ENCODE measurements at regions not wholly inside any gene's neighbourhood (a gene's known extent, or its start where the extent isn't known, plus 50 kb on each side); places are given as distances from the start of the nearest gene placed in this dataset.

GRCh38 chr7:86958380-86958779 is 101.1 kb downstream of the ELAPOR2 start:
- Mint-ChIP-seq H3K4me1 (ENCODE audit: low read depth) (peaks cover 16% of the 10 kb centered on the region), H3K27me3 (no peaks in the 10 kb centered on the region), H3K4me3 (ENCODE audit: low read depth) (no peak overlapping the region), H3K9me3 (ENCODE audit: low read depth) (peaks cover 10% of the 10 kb centered on the region), H3K36me3 (ENCODE audit: insufficient read depth) (peaks cover 20% of the 10 kb centered on the region), H3K27ac (no peak overlapping the region)
- no peak for DNase-seq (ENCODE audit: low spot score, unreplicated experiment)
- no peak for TF ChIP-seq CTCF (IDR thresholded peaks at IDR 0.05; ENCODE audit: unreplicated experiment)

GRCh38 chr7:86956567-86956966 is 102.9 kb downstream of the ELAPOR2 start:
- Mint-ChIP-seq H3K9me3 (ENCODE audit: low read depth) (peaks cover 12% of the 10 kb centered on the region), H3K27me3 (no peaks in the 10 kb centered on the region), H3K27ac (no peak overlapping the region), H3K4me3 (ENCODE audit: low read depth) (no peak overlapping the region), H3K36me3 (ENCODE audit: insufficient read depth) (peaks cover 19% of the 10 kb centered on the region), H3K4me1 (ENCODE audit: low read depth) (peaks cover 21% of the 10 kb centered on the region)
- TF ChIP-seq CTCF (IDR thresholded peaks at IDR 0.05; ENCODE audit: unreplicated experiment), result no peak
- DNase-seq (ENCODE audit: low spot score, unreplicated experiment), result no peak

DNA sequence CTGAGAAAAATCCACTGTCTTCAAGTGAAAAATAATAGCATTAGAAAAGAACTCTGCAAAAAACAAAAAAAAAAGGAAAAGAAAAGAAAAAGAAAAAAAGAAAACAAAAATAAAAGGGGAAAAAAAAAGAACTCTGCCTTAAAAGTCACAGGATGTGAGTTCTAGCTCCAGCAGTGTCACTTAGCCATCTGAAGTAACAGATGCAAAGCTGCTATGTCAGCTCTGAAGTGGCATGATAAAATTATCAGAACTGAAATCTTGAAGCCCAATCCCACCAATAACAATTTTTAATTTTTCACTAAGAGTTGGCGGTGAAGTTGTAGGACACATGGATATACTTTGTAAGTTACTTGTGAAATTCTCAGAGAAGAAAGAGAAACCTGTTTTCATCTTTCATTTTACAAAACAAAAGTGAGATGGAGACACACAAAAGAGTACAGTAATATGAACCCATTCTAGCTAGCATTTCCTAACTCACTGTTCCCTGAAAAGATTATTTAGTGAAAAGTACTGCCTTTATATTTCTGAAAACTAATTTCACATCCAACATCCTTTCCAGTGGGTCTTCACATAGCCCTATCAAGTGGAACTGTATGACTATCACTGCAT is 103.5 kb downstream of the ELAPOR2 start:
- H3K4me3 Mint-ChIP-seq (ENCODE audit: low read depth), result no peak overlapping the region
- peaks cover 12% of the 10 kb centered on the region for H3K9me3 Mint-ChIP-seq (ENCODE audit: low read depth)
- no peak overlapping the region for H3K27ac Mint-ChIP-seq
- peaks cover 21% of the 10 kb centered on the region for H3K4me1 Mint-ChIP-seq (ENCODE audit: low read depth)
- TF ChIP-seq CTCF (IDR thresholded peaks at IDR 0.05; ENCODE audit: unreplicated experiment), result no peak
- no peak for DNase-seq (ENCODE audit: low spot score, unreplicated experiment)
- H3K27me3 Mint-ChIP-seq, result no peaks in the 10 kb centered on the region
- peaks cover 16% of the 10 kb centered on the region for H3K36me3 Mint-ChIP-seq (ENCODE audit: insufficient read depth)

DNA sequence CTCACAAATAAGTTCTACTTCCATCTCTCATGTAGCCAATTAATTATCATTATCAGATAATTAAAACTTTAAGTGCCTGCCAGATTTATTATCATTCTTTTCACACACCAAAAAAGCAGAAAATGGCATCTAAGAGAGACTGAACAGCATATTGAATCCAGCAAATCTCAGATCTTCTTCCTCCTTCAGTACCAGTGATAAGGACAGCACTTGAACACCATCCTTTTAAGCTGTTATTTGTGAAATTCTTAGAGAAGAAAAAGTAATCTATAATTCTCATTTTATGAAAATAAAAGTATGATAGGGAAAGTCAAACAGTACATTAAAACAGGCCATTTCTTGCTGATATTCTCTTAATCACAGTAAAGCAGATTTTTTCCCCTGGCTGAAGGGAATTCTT is 104.5 kb downstream of the ELAPOR2 start:
- no peak for DNase-seq (ENCODE audit: low spot score, unreplicated experiment)
- no peak overlapping the region for H3K27ac Mint-ChIP-seq
- peaks cover 14% of the 10 kb centered on the region for H3K36me3 Mint-ChIP-seq (ENCODE audit: insufficient read depth)
- H3K4me3 Mint-ChIP-seq (ENCODE audit: low read depth), result no peak overlapping the region
- H3K9me3 Mint-ChIP-seq (ENCODE audit: low read depth), result peaks cover 12% of the 10 kb centered on the region
- H3K27me3 Mint-ChIP-seq, result no peaks in the 10 kb centered on the region
- no peak for TF ChIP-seq CTCF (IDR thresholded peaks at IDR 0.05; ENCODE audit: unreplicated experiment)
- H3K4me1 Mint-ChIP-seq (ENCODE audit: low read depth), result peaks cover 21% of the 10 kb centered on the region

DNA sequence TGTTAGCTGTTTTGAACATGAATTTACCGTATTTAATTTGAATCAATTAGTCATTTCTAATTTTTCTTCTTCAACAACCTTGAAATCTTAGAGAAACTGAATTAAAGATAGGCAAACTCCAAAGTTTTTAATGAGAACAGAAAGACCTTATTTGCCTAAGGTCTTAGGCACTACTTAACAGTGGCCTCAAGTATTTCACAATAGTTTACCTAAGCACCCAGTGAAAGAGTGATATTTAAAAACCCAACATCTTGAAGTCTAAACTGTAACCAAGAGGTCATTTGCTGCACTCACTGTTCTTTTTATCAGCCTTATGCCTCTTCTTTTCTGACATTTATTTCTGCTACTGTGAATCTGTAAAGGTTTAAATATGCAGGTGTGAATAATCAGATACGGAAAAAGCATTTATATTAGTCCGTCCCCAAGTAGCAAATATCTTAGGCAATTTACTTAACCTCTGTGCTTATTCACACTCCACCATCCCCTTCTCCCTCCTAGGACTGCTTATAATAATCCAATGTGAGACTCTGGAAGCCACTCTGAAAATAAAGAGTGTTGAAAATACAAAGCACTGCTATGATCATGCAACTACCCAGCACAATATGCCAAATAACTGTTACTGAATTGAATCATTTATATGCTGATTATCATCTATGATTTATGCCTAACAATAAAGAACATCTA is 105.7 kb downstream of the ELAPOR2 start:
- H3K4me1 Mint-ChIP-seq (ENCODE audit: low read depth), result peaks cover 21% of the 10 kb centered on the region

More for the DNA sequence above, 105.7 kb downstream of the ELAPOR2 start:
- no peak for DNase-seq (ENCODE audit: low spot score, unreplicated experiment)
- H3K27ac Mint-ChIP-seq, result no peak overlapping the region
- H3K27me3 Mint-ChIP-seq, result no peaks in the 10 kb centered on the region
- TF ChIP-seq CTCF (IDR thresholded peaks at IDR 0.05; ENCODE audit: unreplicated experiment), result no peak
- H3K9me3 Mint-ChIP-seq (ENCODE audit: low read depth), result peaks cover 3% of the 10 kb centered on the region
- H3K36me3 Mint-ChIP-seq (ENCODE audit: insufficient read depth), result peaks cover 2% of the 10 kb centered on the region
- H3K4me3 Mint-ChIP-seq (ENCODE audit: low read depth), result no peak overlapping the region
